ENCODE measurements at regions not wholly inside any gene's neighbourhood (a gene's known extent, or its start where the extent isn't known, plus 50 kb on each side); places are given as distances from the start of the nearest gene placed in this dataset.

DNA sequence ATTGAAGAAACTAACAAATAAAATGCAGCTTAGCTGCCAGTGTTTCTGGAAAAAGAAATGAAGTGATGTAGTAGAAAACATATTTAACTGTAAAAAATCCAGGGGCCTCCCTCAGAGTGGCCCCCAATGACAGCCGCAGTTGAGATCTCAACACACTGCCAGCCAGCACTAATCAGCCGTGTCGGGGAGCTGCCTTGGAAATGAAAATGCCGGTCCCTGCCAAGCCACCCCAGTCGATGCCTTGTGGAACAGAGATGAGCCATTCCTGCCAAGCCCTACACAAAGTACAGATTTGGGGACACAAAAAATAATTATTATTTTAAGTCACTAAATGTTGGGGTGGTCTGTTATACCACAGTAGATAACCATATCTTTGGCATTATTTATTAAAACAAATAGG lies 1342.4 kb downstream of the EFNB2 start (continued):
- TF ChIP-seq, protein P1, sequence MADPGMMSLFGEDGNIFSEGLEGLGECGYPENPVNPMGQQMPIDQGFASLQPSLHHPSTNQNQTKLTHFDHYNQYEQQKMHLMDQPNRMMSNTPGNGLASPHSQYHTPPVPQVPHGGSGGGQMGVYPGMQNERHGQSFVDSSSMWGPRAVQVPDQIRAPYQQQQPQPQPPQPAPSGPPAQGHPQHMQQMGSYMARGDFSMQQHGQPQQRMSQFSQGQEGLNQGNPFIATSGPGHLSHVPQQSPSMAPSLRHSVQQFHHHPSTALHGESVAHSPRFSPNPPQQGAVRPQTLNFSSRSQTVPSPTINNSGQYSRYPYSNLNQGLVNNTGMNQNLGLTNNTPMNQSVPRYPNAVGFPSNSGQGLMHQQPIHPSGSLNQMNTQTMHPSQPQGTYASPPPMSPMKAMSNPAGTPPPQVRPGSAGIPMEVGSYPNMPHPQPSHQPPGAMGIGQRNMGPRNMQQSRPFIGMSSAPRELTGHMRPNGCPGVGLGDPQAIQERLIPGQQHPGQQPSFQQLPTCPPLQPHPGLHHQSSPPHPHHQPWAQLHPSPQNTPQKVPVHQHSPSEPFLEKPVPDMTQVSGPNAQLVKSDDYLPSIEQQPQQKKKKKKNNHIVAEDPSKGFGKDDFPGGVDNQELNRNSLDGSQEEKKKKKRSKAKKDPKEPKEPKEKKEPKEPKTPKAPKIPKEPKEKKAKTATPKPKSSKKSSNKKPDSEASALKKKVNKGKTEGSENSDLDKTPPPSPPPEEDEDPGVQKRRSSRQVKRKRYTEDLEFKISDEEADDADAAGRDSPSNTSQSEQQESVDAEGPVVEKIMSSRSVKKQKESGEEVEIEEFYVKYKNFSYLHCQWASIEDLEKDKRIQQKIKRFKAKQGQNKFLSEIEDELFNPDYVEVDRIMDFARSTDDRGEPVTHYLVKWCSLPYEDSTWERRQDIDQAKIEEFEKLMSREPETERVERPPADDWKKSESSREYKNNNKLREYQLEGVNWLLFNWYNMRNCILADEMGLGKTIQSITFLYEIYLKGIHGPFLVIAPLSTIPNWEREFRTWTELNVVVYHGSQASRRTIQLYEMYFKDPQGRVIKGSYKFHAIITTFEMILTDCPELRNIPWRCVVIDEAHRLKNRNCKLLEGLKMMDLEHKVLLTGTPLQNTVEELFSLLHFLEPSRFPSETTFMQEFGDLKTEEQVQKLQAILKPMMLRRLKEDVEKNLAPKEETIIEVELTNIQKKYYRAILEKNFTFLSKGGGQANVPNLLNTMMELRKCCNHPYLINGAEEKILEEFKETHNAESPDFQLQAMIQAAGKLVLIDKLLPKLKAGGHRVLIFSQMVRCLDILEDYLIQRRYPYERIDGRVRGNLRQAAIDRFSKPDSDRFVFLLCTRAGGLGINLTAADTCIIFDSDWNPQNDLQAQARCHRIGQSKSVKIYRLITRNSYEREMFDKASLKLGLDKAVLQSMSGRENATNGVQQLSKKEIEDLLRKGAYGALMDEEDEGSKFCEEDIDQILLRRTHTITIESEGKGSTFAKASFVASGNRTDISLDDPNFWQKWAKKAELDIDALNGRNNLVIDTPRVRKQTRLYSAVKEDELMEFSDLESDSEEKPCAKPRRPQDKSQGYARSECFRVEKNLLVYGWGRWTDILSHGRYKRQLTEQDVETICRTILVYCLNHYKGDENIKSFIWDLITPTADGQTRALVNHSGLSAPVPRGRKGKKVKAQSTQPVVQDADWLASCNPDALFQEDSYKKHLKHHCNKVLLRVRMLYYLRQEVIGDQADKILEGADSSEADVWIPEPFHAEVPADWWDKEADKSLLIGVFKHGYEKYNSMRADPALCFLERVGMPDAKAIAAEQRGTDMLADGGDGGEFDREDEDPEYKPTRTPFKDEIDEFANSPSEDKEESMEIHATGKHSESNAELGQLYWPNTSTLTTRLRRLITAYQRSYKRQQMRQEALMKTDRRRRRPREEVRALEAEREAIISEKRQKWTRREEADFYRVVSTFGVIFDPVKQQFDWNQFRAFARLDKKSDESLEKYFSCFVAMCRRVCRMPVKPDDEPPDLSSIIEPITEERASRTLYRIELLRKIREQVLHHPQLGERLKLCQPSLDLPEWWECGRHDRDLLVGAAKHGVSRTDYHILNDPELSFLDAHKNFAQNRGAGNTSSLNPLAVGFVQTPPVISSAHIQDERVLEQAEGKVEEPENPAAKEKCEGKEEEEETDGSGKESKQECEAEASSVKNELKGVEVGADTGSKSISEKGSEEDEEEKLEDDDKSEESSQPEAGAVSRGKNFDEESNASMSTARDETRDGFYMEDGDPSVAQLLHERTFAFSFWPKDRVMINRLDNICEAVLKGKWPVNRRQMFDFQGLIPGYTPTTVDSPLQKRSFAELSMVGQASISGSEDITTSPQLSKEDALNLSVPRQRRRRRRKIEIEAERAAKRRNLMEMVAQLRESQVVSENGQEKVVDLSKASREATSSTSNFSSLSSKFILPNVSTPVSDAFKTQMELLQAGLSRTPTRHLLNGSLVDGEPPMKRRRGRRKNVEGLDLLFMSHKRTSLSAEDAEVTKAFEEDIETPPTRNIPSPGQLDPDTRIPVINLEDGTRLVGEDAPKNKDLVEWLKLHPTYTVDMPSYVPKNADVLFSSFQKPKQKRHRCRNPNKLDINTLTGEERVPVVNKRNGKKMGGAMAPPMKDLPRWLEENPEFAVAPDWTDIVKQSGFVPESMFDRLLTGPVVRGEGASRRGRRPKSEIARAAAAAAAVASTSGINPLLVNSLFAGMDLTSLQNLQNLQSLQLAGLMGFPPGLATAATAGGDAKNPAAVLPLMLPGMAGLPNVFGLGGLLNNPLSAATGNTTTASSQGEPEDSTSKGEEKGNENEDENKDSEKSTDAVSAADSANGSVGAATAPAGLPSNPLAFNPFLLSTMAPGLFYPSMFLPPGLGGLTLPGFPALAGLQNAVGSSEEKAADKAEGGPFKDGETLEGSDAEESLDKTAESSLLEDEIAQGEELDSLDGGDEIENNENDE (IDR thresholded peaks at IDR 0.05; ENCODE audit: insufficient replicate concordance, low read length) = no peak
- TF ChIP-seq RNF2 (IDR thresholded peaks at IDR 0.05; ENCODE audit: borderline replicate concordance, low read depth, low read length, missing control alignments, poor library complexity, severe bottlenecking) (no peak), ZNF274 (IDR thresholded peaks at IDR 0.05; ENCODE audit: borderline replicate concordance, extremely low read depth, low read length) (no peak), SP4 (IDR thresholded peaks at IDR 0.05; ENCODE audit: low read length) (no peak), POLR2A (IDR thresholded peaks at IDR 0.05; ENCODE audit: control extremely low read depth in 1 of 2, low read depth in 2 of 2, low read length in 2 of 2) (no peak), GABPA (IDR thresholded peaks at IDR 0.05; ENCODE audit: borderline replicate concordance, insufficient read depth, low read length) (no peak), CHD1 (IDR thresholded peaks at IDR 0.05; ENCODE audit: low read depth, low read length) (no peak), TEAD4 (IDR thresholded peaks at IDR 0.05; ENCODE audit: low read depth, low read length) (no peak)
- TF ChIP-seq, protein P2, sequence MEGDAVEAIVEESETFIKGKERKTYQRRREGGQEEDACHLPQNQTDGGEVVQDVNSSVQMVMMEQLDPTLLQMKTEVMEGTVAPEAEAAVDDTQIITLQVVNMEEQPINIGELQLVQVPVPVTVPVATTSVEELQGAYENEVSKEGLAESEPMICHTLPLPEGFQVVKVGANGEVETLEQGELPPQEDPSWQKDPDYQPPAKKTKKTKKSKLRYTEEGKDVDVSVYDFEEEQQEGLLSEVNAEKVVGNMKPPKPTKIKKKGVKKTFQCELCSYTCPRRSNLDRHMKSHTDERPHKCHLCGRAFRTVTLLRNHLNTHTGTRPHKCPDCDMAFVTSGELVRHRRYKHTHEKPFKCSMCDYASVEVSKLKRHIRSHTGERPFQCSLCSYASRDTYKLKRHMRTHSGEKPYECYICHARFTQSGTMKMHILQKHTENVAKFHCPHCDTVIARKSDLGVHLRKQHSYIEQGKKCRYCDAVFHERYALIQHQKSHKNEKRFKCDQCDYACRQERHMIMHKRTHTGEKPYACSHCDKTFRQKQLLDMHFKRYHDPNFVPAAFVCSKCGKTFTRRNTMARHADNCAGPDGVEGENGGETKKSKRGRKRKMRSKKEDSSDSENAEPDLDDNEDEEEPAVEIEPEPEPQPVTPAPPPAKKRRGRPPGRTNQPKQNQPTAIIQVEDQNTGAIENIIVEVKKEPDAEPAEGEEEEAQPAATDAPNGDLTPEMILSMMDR (IDR thresholded peaks at IDR 0.05; ENCODE audit: control extremely low read depth in 1 of 3, insufficient read depth in 1 of 3, low read depth in 1 of 3, low read length in 3 of 3) = no peak
